ENCODE measurements at regions not wholly inside any gene's neighbourhood (a gene's known extent, or its start where the extent isn't known, plus 50 kb on each side); places are given as distances from the start of the nearest gene placed in this dataset.

- no peak for TF ChIP-seq CTCF (IDR thresholded peaks at IDR 0.05; ENCODE audit: low read depth, low read length)
- H3K27me3 ChIP-seq (ENCODE audit: insufficient read depth, low read depth, severe bottlenecking), result no peaks in the 10 kb centered on the region
- no peak overlapping the region for H3K27ac ChIP-seq
- no peaks in the 10 kb centered on the region for H3K9me3 ChIP-seq (ENCODE audit: severe bottlenecking)
- H3K4me3 ChIP-seq (ENCODE audit: low read depth, low read length), result no peak overlapping the region
- no peaks in the 10 kb centered on the region for H3K36me3 ChIP-seq
- no peak for DNase-seq
Observed at GRCh38 chr4:146124023-146124680, 51.4 kb upstream of the LSM6 start.

GRCh38 chr4:146123231-146123630 is 52.3 kb upstream of the LSM6 start:
- Histone ChIP-seq H3K27ac (no peak overlapping the region), H3K4me3 (ENCODE audit: low read depth, low read length) (no peak overlapping the region), H3K36me3 (no peaks in the 10 kb centered on the region), H3K9me3 (ENCODE audit: severe bottlenecking) (no peaks in the 10 kb centered on the region), H3K27me3 (ENCODE audit: insufficient read depth, low read depth, severe bottlenecking) (no peaks in the 10 kb centered on the region)
- no peak for TF ChIP-seq CTCF (IDR thresholded peaks at IDR 0.05; ENCODE audit: low read depth, low read length)
- DNase-seq, result no peak

DNA sequence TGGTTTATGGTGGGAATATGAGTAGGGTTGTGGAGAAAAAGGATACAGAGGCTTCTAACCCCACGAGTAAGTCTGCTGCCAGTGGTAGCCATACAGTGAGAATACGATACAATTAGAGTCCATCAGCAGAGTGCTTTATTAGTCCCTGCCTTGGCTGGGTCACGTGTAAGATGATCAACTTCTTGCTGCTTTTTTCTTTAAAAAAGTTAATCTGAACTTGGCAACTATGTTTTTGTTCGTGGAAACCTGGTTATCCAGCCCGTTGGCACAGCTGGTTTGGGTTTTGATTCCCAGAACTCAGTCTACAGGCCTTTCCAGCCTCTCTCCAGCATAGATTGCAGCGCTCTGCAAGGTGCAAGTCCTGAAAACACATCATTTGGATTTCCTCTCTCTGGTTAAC is 53.1 kb upstream of the LSM6 start:
- Histone ChIP-seq H3K9me3 (ENCODE audit: severe bottlenecking) (no peaks in the 10 kb centered on the region), H3K27ac (no peak overlapping the region), H3K4me3 (ENCODE audit: low read depth, low read length) (no peak overlapping the region), H3K27me3 (ENCODE audit: insufficient read depth, low read depth, severe bottlenecking) (no peaks in the 10 kb centered on the region), H3K36me3 (no peaks in the 10 kb centered on the region)
- TF ChIP-seq CTCF (IDR thresholded peaks at IDR 0.05; ENCODE audit: low read depth, low read length), result no peak
- no peak for DNase-seq

GRCh38 chr4:146121757-146122156 is 53.8 kb upstream of the LSM6 start:
- Histone ChIP-seq H3K27ac (no peak overlapping the region), H3K9me3 (ENCODE audit: severe bottlenecking) (no peaks in the 10 kb centered on the region), H3K4me3 (ENCODE audit: low read depth, low read length) (no peak overlapping the region), H3K27me3 (ENCODE audit: insufficient read depth, low read depth, severe bottlenecking) (no peaks in the 10 kb centered on the region), H3K36me3 (no peaks in the 10 kb centered on the region)
- TF ChIP-seq CTCF (IDR thresholded peaks at IDR 0.05; ENCODE audit: low read depth, low read length), result no peak
- no peak for DNase-seq

DNA sequence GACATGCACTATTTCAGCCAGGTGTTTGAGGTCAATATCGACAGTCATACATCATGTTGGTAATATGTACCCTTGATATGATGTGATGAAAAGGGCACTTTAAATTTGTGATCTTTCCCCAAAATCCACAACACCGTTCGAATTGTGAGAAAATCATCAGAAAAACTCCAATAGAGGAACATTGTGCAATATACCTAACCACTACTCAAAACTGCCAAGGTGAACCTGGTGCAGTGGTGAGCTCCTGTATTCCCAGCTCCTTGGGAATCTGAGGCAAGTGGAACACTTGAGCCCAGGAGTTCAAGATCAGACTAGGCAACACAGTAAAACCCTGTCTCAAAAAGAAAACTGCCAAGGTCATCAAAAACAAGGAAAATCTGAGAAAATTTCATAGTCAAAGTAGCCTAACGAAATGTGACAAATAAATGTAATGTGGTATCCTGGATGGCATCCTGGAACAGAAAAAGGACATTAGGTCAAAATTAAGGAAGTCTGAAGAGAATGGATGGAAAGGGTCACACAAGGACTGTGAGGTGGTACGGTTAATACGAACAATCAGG is 55.6 kb upstream of the LSM6 start:
- Histone ChIP-seq H3K9me3 (ENCODE audit: severe bottlenecking) (no peaks in the 10 kb centered on the region), H3K27me3 (ENCODE audit: insufficient read depth, low read depth, severe bottlenecking) (no peaks in the 10 kb centered on the region), H3K27ac (no peak overlapping the region), H3K4me3 (ENCODE audit: low read depth, low read length) (no peak overlapping the region), H3K36me3 (no peaks in the 10 kb centered on the region)
- no peak for TF ChIP-seq CTCF (IDR thresholded peaks at IDR 0.05; ENCODE audit: low read depth, low read length)
- DNase-seq, result no peak

DNA sequence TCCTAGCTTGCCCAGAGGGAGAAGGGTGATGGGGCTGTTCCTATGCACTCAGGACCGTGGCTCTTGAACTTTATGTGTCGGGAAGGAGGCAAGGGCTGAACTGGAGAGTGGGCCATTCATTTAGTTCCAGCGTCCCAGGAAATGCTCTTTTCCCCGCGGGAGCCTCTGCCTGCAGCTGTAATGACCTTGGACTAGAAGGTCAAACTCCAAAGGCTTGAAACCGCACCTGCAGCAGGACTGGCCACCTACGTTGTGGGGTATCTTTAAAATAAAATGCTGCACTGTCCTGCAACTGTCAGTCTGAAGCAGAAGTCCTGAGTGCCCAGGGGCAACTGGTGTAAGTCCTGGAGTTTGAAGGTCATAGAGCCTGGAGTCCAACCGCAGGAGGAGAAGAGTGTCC is 61.5 kb upstream of the LSM6 start:
- Histone ChIP-seq H3K27ac (no peak overlapping the region), H3K36me3 (no peaks in the 10 kb centered on the region), H3K27me3 (ENCODE audit: insufficient read depth, low read depth, severe bottlenecking) (no peaks in the 10 kb centered on the region), H3K4me3 (ENCODE audit: low read depth, low read length) (no peak overlapping the region), H3K9me3 (ENCODE audit: severe bottlenecking) (no peaks in the 10 kb centered on the region)
- DNase-seq, result no peak
- TF ChIP-seq CTCF (IDR thresholded peaks at IDR 0.05; ENCODE audit: low read depth, low read length), result no peak
